GM06990 (cell line): ENCODE measurements at regions not wholly inside any gene's neighbourhood (a gene's known extent, or its start where the extent isn't known, plus 50 kb on each side); places are given as distances from the start of the nearest gene placed in this dataset.

Experiments
- DNase-seq: peaks from one replicate; pipeline ENCODE4 v3.0.0-alpha.2; 2011; ENCODE audit not compliant: insufficient read length; ENCODE audit errors: extremely low read depth
- H3K27me3 ChIP-seq: replicated peaks from 2 replicates; pipeline ENCODE4 v1.6.0; 2011; ENCODE audit warnings: low read length; ENCODE audit not compliant: control insufficient read depth, insufficient read depth
- H3K36me3 ChIP-seq: 2 replicates; pipeline ENCODE4 v1.5.1; 2011; ENCODE audit warnings: low read length; ENCODE audit not compliant: control insufficient read depth, insufficient read depth
- H3K4me3 ChIP-seq: replicated peaks from 2 replicates; pipeline ENCODE4 v1.5.1; 2011; ENCODE audit warnings: low read depth, mild to moderate bottlenecking, control low read depth, low read length
- CTCF ChIP-seq: IDR thresholded peaks from 2 replicates; pipeline ENCODE4 v1.5.1; 2011; ENCODE audit warnings: low read length, control low read depth, mild to moderate bottlenecking, inconsistent platforms; ENCODE audit not compliant: insufficient read depth, poor library complexity, severe bottlenecking

- TF ChIP-seq CTCF: no peak
- no peak for DNase-seq
- H3K36me3 ChIP-seq: no peaks in the 10 kb centered on the region
- no peaks in the 10 kb centered on the region for H3K27me3 ChIP-seq
- no peak overlapping the region for H3K4me3 ChIP-seq
Observed at GRCh38 chr1:30532621-30533020, 190.8 kb downstream of the MATN1 start.

- Histone ChIP-seq H3K36me3 (no peaks in the 10 kb centered on the region), H3K27me3 (no peaks in the 10 kb centered on the region; the same call in none of the 2 replicates), H3K4me3 (no peak overlapping the region)
- DNase-seq: no peak
- no peak for TF ChIP-seq CTCF
Observed at GRCh38 chr1:30527511-30528140, 195.8 kb downstream of the MATN1 start.

- no peaks in the 10 kb centered on the region for H3K36me3 ChIP-seq
- H3K27me3 ChIP-seq: peaks cover 2% of the 10 kb centered on the region
- no peak for TF ChIP-seq CTCF
- no peak overlapping the region for H3K4me3 ChIP-seq
- DNase-seq: no peak
Observed at GRCh38 chr1:30526652-30527345, 196.6 kb downstream of the MATN1 start.

- H3K36me3 ChIP-seq: no peaks in the 10 kb centered on the region
- no peak for TF ChIP-seq CTCF
- H3K4me3 ChIP-seq: no peak overlapping the region
- DNase-seq: no peak
- peaks cover 2% of the 10 kb centered on the region for H3K27me3 ChIP-seq
Observed at GRCh38 chr1:30525971-30526651, 197.3 kb downstream of the MATN1 start.

- H3K4me3 ChIP-seq: no peak overlapping the region
- H3K36me3 ChIP-seq: no peaks in the 10 kb centered on the region
- no peak for TF ChIP-seq CTCF
- DNase-seq: no peak
- peaks cover 2% of the 10 kb centered on the region for H3K27me3 ChIP-seq
Observed at GRCh38 chr1:30525631-30525970, 197.8 kb downstream of the MATN1 start.
